ENCODE measurements at regions not wholly inside any gene's neighbourhood (a gene's known extent, or its start where the extent isn't known, plus 50 kb on each side); places are given as distances from the start of the nearest gene placed in this dataset.

GRCh38 chr6:140079328-140079727, 704.9 kb upstream of the CITED2 start:
- ATAC-seq (ENCODE audit: low FRiP score) (peak; percentile 79), DNase-seq (ENCODE audit: low spot score) (no peak)
- TF ChIP-seq CTCF (IDR thresholded peaks at IDR 0.05): no peak

GRCh38 chr6:140078561-140079125, 704.2 kb upstream of the CITED2 start:
- DNase-seq (ENCODE audit: low spot score): no peak
- ATAC-seq (ENCODE audit: low FRiP score): peak; percentile 52
- TF ChIP-seq CTCF (IDR thresholded peaks at IDR 0.05): no peak

- TF ChIP-seq CTCF (IDR thresholded peaks at IDR 0.05): no peak
- DNase-seq (ENCODE audit: low spot score): no peak
- no peak for ATAC-seq (ENCODE audit: low FRiP score)
These were observed 703.5 kb upstream of the CITED2 start for GRCh38 chr6:140077827-140078560.

GRCh38 chr6:140076105-140076504, 701.7 kb upstream of the CITED2 start:
- no peak for TF ChIP-seq CTCF (IDR thresholded peaks at IDR 0.05)
- no peak for DNase-seq (ENCODE audit: low spot score)
- no peak for ATAC-seq (ENCODE audit: low FRiP score)

- DNase-seq (ENCODE audit: low spot score): no peak
- no peak for TF ChIP-seq CTCF (IDR thresholded peaks at IDR 0.05)
- ATAC-seq (ENCODE audit: low FRiP score): no peak
These were observed 699.0 kb upstream of the CITED2 start for GRCh38 chr6:140073456-140073855.

- DNase-seq (ENCODE audit: low spot score): no peak
- TF ChIP-seq CTCF (IDR thresholded peaks at IDR 0.05): no peak
- peak; percentile 54 for ATAC-seq (ENCODE audit: low FRiP score)
These were observed 697.2 kb upstream of the CITED2 start for GRCh38 chr6:140071601-140072062.
